Cardiac muscle cell (in vitro differentiated cells and primary cell): ENCODE measurements at regions not wholly inside any gene's neighbourhood (a gene's known extent, or its start where the extent isn't known, plus 50 kb on each side); places are given as distances from the start of the nearest gene placed in this dataset.

Experiments used
- DNase-seq, 2 donors: peaks; one replicate each; pipeline versions ENCODE4 v3.0.0 to v3.0.0-alpha.2; 2010 to 2017; ENCODE audit warnings: low read depth in 1 of 2, low spot score in 1 of 2
- H3K27ac ChIP-seq: fragments of 200-600 bp; sonication (generic); 2 replicates; pipeline ENCODE4 v1.5.1; 2016
- H3K27me3 ChIP-seq: fragments of 200-600 bp; sonication (generic); 2 replicates; pipeline ENCODE4 v1.6.0; 2016; ENCODE audit warnings: control low read depth
- H3K36me3 ChIP-seq: fragments of 200-600 bp; sonication (generic); 2 replicates; pipeline ENCODE4 v1.5.1; 2016; ENCODE audit warnings: control low read depth
- H3K4me1 ChIP-seq: fragments of 200-600 bp; sonication (generic); 2 replicates; pipeline ENCODE4 v1.8.1; 2017; ENCODE audit warnings: low read depth, mild to moderate bottlenecking, mixed run types
- H3K4me3 ChIP-seq: fragments of 200-600 bp; sonication (generic); 2 replicates; pipeline ENCODE4 v1.5.1; 2016; ENCODE audit warnings: mild to moderate bottlenecking
- H3K9me3 ChIP-seq: fragments of 200-600 bp; sonication (generic); 2 replicates; pipeline ENCODE4 v1.5.1; 2017; ENCODE audit warnings: low read depth, mild to moderate bottlenecking, control low read depth
- CTCF ChIP-seq: IDR thresholded peaks from 2 replicates; pipeline ENCODE4 v1.5.1; 2012; ENCODE audit warnings: low read depth, mild to moderate bottlenecking, low read length

GRCh38 chr3:72301779-72302178 lies 516.8 kb upstream of the PROK2 start:
- no peaks in the 10 kb centered on the region for H3K36me3 ChIP-seq
- H3K4me3 ChIP-seq, result no peak overlapping the region
- no peaks in the 10 kb centered on the region for H3K9me3 ChIP-seq
- DNase-seq, result no peak
- no peak overlapping the region for H3K27ac ChIP-seq
- H3K27me3 ChIP-seq, result no peaks in the 10 kb centered on the region
- no peak for TF ChIP-seq CTCF
- H3K4me1 ChIP-seq, result peaks cover 13% of the 10 kb centered on the region

- no peak for TF ChIP-seq CTCF
- Histone ChIP-seq H3K27me3 (no peaks in the 10 kb centered on the region), H3K4me1 (peaks cover 13% of the 10 kb centered on the region), H3K9me3 (no peaks in the 10 kb centered on the region), H3K27ac (no peak overlapping the region), H3K36me3 (no peaks in the 10 kb centered on the region), H3K4me3 (no peak overlapping the region)
- DNase-seq, result no peak
Measured at GRCh38 chr3:72300621-72301020, 515.7 kb upstream of the PROK2 start.

- no peak overlapping the region for H3K4me3 ChIP-seq
- TF ChIP-seq CTCF, result no peak
- no peaks in the 10 kb centered on the region for H3K27me3 ChIP-seq
- no peaks in the 10 kb centered on the region for H3K9me3 ChIP-seq
- no peaks in the 10 kb centered on the region for H3K36me3 ChIP-seq
- DNase-seq, result no peak
- H3K4me1 ChIP-seq, result peaks cover 13% of the 10 kb centered on the region
- H3K27ac ChIP-seq, result no peak overlapping the region
Measured at GRCh38 chr3:72299823-72300222, 514.9 kb upstream of the PROK2 start.

GRCh38 chr3:72299321-72299802 lies 514.4 kb upstream of the PROK2 start:
- Histone ChIP-seq H3K27ac (no peak overlapping the region), H3K36me3 (no peaks in the 10 kb centered on the region), H3K27me3 (no peaks in the 10 kb centered on the region), H3K4me1 (peaks cover 13% of the 10 kb centered on the region), H3K4me3 (no peak overlapping the region), H3K9me3 (no peaks in the 10 kb centered on the region)
- no peak for TF ChIP-seq CTCF
- peak in 1 of 2 donors; percentile 67 for DNase-seq

- H3K27me3 ChIP-seq, result no peaks in the 10 kb centered on the region
- peak overlapping the region; percentile 6 for H3K27ac ChIP-seq
- H3K36me3 ChIP-seq, result no peaks in the 10 kb centered on the region
- no peak for TF ChIP-seq CTCF
- H3K4me3 ChIP-seq, result no peak overlapping the region
- no peak for DNase-seq
- peaks cover 13% of the 10 kb centered on the region for H3K4me1 ChIP-seq
- no peaks in the 10 kb centered on the region for H3K9me3 ChIP-seq
Measured at GRCh38 chr3:72298201-72299152, 513.5 kb upstream of the PROK2 start.
